ENCODE measurements at regions not wholly inside any gene's neighbourhood (a gene's known extent, or its start where the extent isn't known, plus 50 kb on each side); places are given as distances from the start of the nearest gene placed in this dataset.

- no peak for TF ChIP-seq EZH2 (IDR thresholded peaks at IDR 0.05; ENCODE audit: low read depth)
- TF ChIP-seq, protein P1, sequence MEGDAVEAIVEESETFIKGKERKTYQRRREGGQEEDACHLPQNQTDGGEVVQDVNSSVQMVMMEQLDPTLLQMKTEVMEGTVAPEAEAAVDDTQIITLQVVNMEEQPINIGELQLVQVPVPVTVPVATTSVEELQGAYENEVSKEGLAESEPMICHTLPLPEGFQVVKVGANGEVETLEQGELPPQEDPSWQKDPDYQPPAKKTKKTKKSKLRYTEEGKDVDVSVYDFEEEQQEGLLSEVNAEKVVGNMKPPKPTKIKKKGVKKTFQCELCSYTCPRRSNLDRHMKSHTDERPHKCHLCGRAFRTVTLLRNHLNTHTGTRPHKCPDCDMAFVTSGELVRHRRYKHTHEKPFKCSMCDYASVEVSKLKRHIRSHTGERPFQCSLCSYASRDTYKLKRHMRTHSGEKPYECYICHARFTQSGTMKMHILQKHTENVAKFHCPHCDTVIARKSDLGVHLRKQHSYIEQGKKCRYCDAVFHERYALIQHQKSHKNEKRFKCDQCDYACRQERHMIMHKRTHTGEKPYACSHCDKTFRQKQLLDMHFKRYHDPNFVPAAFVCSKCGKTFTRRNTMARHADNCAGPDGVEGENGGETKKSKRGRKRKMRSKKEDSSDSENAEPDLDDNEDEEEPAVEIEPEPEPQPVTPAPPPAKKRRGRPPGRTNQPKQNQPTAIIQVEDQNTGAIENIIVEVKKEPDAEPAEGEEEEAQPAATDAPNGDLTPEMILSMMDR (conservative IDR thresholded peaks at IDR 0.05): no peak
These were observed 286.7 kb upstream of the SLC39A10 start for GRCh38 chr2:195370167-195370943.

Data from PC-9 (cell line).